G401.6 (cell line): ENCODE measurements at regions not wholly inside any gene's neighbourhood (a gene's known extent, or its start where the extent isn't known, plus 50 kb on each side); places are given as distances from the start of the nearest gene placed in this dataset.
"Not testable (repeated sequence)": the region's sequence is repeated elsewhere in the genome, so short reads cannot be mapped to it uniquely, and the experiment has no call there.

ENCODE experiments used
- FAIRE-seq: peaks from 2 replicates; lab custom pipeline; 2012; peaks lifted over from hg19 to GRCh38; lab: Jason Lieb, UNC

DNA sequence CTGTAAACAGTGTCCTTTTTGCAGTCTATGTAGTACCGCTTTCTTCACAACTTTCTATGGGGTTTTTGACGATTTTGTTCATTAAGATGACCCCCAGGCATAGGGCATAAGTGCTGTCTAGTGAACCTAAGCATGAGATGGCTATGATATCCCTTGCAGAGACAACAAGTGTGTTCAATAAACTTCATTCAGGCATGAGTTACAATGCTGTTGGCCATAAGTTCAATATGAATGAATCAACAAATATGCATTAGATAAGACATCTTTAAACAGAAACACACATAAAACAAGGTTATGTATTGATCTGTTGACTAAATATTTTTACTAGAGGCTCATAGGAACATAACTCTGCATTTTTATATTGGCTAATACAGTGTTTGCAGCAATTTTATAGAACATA, 1322.0 kb downstream of the ARAP2 start:
- no peak for FAIRE-seq

DNA sequence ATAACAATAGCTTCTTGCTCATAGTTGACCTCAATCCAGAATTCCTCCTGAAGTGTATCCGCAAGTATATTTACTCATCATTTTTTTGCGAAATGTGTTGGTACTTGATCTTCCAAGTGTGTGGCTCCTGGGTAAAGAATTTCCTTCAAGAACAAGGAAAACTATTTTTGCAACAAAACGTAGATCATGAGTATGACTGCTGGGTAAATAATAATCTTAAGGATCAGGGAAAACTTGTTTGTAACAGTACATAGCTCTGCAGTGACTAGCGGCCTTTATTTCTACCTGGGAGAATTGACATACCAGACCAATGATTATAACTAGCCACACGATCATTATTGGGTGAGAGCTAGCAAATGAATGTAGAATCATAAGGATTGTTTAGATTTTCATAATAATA, 1311.7 kb downstream of the ARAP2 start:
- FAIRE-seq: no peak

DNA sequence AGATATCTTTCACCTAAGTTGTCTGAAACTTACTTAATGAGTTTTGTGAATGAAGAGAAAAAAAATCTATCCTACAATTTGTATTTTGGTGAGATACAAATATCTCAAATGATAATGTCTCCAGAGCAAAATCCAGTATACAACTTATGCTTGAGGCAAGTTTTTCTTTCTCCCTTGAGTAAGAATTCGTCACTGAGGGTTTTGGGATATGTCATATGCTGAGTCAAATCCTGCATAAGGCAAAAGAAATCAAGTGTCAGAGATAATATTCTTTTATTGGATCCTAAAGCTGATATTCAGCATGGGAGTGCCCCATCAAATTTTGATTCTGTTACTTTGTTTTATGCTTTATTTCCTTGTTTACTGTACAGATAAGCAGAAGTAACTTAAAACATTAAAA, 1308.6 kb downstream of the ARAP2 start:
- FAIRE-seq: no peak

DNA sequence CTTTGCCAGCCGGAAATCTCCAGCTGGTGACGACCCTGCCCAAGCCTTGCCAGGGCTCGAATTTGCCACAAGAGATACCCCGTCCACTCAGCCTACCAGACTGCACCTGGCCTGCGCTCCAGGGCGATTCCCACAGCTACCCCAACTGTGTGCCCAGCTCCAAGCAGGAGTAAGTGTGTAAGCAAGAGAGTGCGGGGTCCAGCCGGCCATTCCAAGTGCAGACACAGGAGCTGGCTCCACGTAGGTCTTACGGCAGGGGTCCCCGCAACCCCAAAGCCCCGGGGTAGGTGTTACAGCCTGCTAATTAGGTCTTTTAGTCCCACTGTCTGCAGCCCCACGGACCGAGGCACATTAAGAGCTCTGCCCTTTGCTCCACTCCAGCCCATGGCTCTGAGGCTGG, 1305.2 kb downstream of the ARAP2 start:
- FAIRE-seq: no peak

- no peak for FAIRE-seq
Measured at GRCh38 chr4:34943741-34944386, 1300.5 kb downstream of the ARAP2 start.

DNA sequence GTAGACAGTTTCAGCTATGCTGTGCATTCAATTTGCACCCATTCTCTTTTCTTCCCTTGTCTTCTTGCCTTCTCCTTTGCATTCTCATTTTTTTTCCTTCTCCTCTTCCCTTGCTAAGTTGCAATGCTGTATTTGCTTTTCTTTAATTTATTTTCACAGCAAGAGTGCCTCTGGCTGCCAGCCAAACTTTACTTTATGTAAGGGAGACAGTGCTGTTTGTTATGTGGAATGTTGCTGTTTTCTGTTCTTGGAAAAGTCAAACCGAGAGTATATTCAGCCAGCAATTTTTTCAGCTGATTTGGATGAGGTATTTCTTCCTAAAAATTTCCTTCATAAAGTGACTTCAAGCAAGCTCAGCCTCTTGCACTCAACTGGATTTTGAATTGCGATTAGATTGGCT, 1293.4 kb downstream of the ARAP2 start:
- FAIRE-seq: no peak

GRCh38 chr4:34953145-34953799, 1291.0 kb downstream of the ARAP2 start:
- no peak for FAIRE-seq

DNA sequence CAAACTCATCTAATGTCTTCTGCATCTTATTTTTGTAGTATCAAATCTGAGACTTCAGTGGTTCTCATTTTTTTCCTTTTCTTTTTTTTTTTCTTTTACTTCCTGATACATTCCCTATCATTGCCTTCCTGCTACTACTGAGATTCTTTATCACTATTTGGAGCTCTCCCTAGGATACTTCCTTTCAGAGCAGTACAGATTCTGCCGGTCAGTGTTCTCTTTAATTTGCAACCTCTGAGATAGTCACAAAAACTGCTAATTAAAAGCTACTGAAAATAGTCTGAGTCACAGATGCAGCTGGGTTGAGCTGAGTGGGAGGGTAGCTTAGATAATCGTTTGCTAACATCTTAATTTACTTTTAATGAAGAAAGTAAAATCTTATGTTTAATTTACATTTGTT, 1279.7 kb downstream of the ARAP2 start:
- no peak for FAIRE-seq

DNA sequence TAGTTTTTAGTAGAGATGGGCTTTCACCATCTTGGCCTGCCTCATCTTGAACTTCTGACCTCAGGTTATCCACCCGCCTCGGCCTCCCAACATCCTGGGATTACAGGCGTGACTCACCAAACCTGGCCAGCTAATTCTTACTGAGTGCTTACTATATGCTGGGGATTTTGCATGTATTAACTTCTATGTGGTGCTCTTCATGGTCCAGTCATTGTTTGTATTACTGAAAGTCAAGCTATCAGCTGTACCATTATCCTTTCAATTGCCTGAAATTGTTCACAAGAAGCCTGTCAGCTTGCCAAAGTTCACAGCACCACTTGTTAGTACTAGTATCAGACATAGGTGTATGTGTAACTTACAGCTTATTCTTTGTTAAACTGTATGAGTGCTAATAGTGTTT, 1272.1 kb downstream of the ARAP2 start:
- FAIRE-seq: no peak

DNA sequence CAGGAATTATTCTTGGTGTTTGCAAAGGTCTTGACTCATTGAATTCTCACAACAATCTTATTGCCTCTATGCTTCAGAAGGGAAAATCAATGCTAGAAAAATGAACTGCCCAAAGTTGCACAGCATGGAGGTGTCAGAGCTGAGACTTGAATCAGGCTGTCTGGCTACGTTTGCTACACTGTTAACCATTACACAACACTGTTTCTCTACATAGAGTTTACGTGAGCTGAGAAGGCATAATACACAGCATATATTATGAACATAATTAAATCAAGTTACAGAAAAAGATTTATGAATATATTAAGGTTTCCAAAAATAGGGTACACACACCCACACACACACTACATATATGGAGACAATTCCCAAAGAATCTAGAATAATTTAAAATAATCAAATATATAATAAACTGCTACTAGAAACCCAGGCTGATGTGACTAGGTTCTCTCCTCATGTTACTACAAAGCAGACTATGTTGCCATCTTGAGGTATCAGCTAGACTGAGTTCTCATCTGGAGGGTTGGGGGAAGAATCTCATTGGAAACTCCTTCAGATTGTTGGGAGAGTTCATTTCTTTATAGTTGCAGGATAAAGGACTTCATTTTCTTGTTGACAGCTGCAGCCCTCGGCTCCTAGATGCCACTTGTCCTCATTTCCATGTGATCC, 1270.5 kb downstream of the ARAP2 start:
- FAIRE-seq: no peak

- no peak for FAIRE-seq
Measured at GRCh38 chr4:34974313-34974680, 1270.0 kb downstream of the ARAP2 start.

- not testable (repeated sequence) for FAIRE-seq
Measured at GRCh38 chr4:35021222-35021621, 1223.1 kb downstream of the ARAP2 start.

DNA sequence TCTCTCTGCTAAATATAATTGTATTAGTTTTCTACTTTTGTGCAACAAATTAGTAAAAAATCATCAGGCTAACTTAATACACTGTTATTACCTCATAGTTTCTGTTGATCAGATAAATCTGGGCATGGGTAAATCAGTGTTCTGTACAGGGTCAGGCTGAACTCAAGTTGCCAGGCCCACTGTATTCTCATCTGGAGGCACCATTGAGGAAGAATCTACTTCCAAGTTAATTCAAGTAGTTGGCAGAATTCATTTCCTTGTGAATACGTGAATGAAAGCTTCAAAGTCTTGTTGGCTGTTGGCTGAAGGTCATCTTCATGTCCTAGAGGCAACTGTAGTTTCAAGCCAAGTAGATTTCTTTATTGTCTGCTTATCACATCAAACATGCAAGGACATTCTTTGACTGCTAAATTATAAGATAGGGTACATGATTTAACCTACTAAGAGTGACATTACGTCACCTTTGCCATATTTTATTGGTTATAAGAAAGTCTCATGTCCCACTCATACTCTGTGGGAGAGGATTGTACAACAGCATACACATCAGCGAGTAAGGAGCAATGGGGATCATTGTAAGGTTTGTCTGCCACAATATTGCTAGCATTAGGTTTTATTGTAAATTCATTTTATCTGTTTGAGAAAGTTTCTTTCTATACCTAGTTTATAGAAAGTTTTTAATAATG, 1219.0 kb downstream of the ARAP2 start:
- FAIRE-seq: no peak

- no peak for FAIRE-seq
Measured at GRCh38 chr4:35038079-35038805, 1206.1 kb downstream of the ARAP2 start.

DNA sequence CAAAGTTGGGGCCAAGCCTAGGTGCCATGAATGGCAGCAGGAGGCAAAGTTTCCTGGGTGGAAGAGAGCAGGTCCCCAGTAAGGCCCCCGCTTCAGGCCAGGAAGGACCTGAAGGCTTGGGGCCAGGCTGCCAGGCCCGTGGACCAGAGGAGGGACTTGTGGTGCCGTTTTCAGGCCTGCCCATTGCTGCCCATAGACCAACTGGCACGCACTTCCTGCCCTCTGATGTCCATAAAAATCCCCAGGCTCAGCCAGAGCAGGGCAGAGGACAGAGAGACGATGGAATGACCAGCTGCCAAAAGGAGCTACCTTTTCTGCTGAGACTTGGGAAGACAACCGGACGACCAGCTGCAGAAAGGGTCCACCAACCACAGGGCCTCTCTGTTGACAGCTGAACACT, 1205.5 kb downstream of the ARAP2 start:
- FAIRE-seq: no peak

DNA sequence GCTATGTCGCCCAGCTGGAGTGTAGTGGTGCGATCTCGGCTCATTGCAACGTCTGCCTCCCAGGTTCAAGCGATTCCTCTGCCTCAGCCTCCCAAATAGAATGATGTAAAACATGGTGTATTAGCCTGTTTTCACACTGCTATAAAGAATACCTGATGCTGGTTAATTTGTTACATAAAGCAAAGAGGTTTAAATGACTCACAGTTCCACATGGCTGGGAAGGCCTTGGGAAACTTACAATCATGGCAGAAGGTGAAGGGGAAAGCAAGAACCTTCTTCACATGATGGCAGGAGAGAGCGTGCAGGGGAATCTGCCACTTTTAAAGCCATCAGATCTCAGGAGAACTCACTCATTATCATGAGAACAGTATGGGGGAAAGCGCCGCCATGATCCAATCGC, 1191.8 kb downstream of the ARAP2 start:
- no peak for FAIRE-seq

GRCh38 chr4:35063031-35063570, 1181.2 kb downstream of the ARAP2 start:
- no peak for FAIRE-seq

DNA sequence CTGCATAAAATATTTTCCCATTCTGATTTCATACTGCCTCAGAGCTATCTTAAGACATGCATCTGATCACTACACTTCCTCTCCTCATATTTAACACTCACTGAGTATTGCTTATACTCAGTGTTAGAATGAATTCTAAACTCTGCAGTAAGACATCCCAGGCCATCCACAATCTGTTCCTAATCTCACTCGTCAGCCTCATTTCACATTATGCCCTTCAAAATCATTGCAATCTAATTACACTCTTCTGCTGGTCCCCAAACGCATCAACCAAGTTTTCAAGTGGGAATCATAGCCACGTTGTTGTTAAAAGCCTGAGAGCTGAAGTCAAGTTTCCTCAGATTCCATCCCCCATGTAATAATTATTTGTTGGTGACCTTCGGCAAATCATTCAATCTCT, 1177.9 kb downstream of the ARAP2 start:
- no peak for FAIRE-seq

DNA sequence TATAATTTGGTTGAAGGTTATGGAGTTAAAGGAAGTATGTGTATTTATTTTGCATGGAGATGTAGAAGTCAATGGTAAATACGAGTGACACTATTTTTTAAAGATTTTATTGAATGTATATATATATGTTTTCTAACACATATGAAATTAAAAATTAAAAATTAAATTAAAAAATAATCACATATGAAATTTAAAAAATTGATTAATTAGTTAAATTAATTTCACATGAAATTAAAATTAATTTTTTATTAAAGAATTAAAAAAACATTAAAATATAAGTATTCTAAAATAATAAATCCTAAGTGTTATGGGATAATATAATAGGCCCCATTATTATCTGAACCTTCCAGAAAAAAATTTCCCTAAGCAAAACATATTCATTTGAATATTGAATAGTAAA, 1163.5 kb downstream of the ARAP2 start:
- peak; percentile 88 for FAIRE-seq

DNA sequence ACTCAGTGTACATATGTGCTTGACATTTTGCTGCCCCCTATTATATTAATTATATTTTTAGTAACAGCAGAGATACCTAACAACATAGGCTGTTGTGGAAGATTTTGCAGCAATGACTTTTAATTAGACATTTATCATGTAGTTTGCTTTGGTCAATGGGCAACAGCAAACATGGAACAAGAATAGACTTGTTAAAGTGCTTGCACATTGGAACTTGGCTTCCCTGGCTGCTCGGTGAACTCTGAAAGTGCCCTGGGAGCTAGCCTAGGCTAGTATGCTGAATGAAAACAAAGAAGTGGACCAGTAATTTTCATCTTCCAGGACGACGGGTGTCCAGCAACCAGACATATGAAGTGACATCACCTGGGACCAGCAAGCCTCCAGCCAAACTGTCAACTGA, 1157.1 kb downstream of the ARAP2 start:
- FAIRE-seq: no peak

DNA sequence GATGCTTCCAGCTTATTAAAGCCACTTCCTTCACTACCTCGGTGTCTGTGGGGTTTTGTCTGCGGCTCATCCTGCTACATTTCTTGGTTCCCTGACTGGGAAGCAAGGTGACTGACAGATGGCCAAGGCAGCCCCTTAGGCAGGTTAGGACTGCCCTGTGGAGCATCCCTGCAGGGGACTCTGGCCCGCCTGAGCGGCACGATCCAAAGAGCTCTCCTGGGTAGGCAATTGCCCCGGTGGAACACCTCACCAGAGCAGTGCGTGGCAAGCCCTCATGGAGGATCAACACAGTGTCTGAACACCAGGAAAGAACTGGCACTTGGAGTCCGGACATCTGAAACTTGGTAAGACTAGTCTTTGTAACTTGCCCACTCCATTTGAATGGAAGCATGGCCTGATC, 1143.4 kb downstream of the ARAP2 start:
- no peak for FAIRE-seq

DNA sequence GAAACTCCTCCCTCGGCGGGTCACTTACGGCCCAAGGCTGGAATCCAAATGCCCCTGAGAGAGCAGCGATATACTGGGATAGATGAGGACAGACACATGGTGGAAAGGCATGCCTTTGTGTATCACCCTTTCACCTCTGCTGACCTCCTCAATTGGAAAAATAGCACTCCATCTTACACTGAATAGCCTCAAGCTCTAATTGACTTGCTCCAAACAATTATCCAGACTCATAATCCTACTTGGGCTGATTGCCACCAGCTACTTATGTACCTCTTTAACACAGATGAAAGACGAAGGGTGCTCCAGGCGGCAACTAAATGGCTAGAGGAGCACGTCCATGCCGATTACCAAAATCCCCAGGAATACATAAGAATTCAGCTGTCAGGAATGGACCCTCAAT, 1142.2 kb downstream of the ARAP2 start:
- FAIRE-seq: no peak
